ENCODE measurements at regions not wholly inside any gene's neighbourhood (a gene's known extent, or its start where the extent isn't known, plus 50 kb on each side); places are given as distances from the start of the nearest gene placed in this dataset.

GRCh38 chr13:85543144-85543543, 256.1 kb downstream of the SLITRK6 start:
- TF ChIP-seq FOXP2 (optimal IDR thresholded peaks at IDR 0.05; ENCODE audit: borderline replicate concordance, extremely low read depth, extremely low read length, insufficient read depth): no peak
- TF ChIP-seq REST (IDR thresholded peaks at IDR 0.05; ENCODE audit: insufficient read depth in 1 of 2, low read depth in 2 of 2, low read length in 2 of 2): no peak
- no peak for TF ChIP-seq POLR2AphosphoS5 (IDR thresholded peaks at IDR 0.05; ENCODE audit: low read depth, low read length)
- no peak for TF ChIP-seq SIN3A (IDR thresholded peaks at IDR 0.05; ENCODE audit: borderline replicate concordance, insufficient read depth, low read length)
- no peak for TF ChIP-seq TAF1 (IDR thresholded peaks at IDR 0.05; ENCODE audit: borderline replicate concordance, insufficient read depth, low read length)

- TF ChIP-seq SIN3A (IDR thresholded peaks at IDR 0.05; ENCODE audit: borderline replicate concordance, insufficient read depth, low read length) (no peak), TAF1 (IDR thresholded peaks at IDR 0.05; ENCODE audit: borderline replicate concordance, insufficient read depth, low read length) (no peak), POLR2AphosphoS5 (IDR thresholded peaks at IDR 0.05; ENCODE audit: low read depth, low read length) (no peak), REST (IDR thresholded peaks at IDR 0.05; ENCODE audit: insufficient read depth in 1 of 2, low read depth in 2 of 2, low read length in 2 of 2) (no peak), FOXP2 (optimal IDR thresholded peaks at IDR 0.05; ENCODE audit: borderline replicate concordance, extremely low read depth, extremely low read length, insufficient read depth) (no peak)
Observed at GRCh38 chr13:85541476-85541875, 257.7 kb downstream of the SLITRK6 start.

- TF ChIP-seq REST (IDR thresholded peaks at IDR 0.05; ENCODE audit: insufficient read depth in 1 of 2, low read depth in 2 of 2, low read length in 2 of 2) (no peak), POLR2AphosphoS5 (IDR thresholded peaks at IDR 0.05; ENCODE audit: low read depth, low read length) (no peak), FOXP2 (optimal IDR thresholded peaks at IDR 0.05; ENCODE audit: borderline replicate concordance, extremely low read depth, extremely low read length, insufficient read depth) (no peak), TAF1 (IDR thresholded peaks at IDR 0.05; ENCODE audit: borderline replicate concordance, insufficient read depth, low read length) (no peak), SIN3A (IDR thresholded peaks at IDR 0.05; ENCODE audit: borderline replicate concordance, insufficient read depth, low read length) (no peak)
Observed at GRCh38 chr13:85538957-85539356, 260.3 kb downstream of the SLITRK6 start.

GRCh38 chr13:85537601-85538000, 261.6 kb downstream of the SLITRK6 start:
- no peak for TF ChIP-seq REST (IDR thresholded peaks at IDR 0.05; ENCODE audit: insufficient read depth in 1 of 2, low read depth in 2 of 2, low read length in 2 of 2)
- TF ChIP-seq FOXP2 (optimal IDR thresholded peaks at IDR 0.05; ENCODE audit: borderline replicate concordance, extremely low read depth, extremely low read length, insufficient read depth): no peak
- no peak for TF ChIP-seq SIN3A (IDR thresholded peaks at IDR 0.05; ENCODE audit: borderline replicate concordance, insufficient read depth, low read length)
- TF ChIP-seq POLR2AphosphoS5 (IDR thresholded peaks at IDR 0.05; ENCODE audit: low read depth, low read length): no peak
- TF ChIP-seq TAF1 (IDR thresholded peaks at IDR 0.05; ENCODE audit: borderline replicate concordance, insufficient read depth, low read length): no peak

- TF ChIP-seq POLR2AphosphoS5 (IDR thresholded peaks at IDR 0.05; ENCODE audit: low read depth, low read length): no peak
Observed at GRCh38 chr13:85536706-85537105, 262.5 kb downstream of the SLITRK6 start.
